Myocyte (in vitro differentiated cells): ENCODE measurements at regions not wholly inside any gene's neighbourhood (a gene's known extent, or its start where the extent isn't known, plus 50 kb on each side); places are given as distances from the start of the nearest gene placed in this dataset.
A peak's percentile ranks its signal among the peaks of the same experiment; 100 is the strongest.

Source experiments
- DNase-seq: peaks from one replicate; pipeline ENCODE4 v3.0.0-alpha.2; 2012; ENCODE audit warnings: low read depth

DNA sequence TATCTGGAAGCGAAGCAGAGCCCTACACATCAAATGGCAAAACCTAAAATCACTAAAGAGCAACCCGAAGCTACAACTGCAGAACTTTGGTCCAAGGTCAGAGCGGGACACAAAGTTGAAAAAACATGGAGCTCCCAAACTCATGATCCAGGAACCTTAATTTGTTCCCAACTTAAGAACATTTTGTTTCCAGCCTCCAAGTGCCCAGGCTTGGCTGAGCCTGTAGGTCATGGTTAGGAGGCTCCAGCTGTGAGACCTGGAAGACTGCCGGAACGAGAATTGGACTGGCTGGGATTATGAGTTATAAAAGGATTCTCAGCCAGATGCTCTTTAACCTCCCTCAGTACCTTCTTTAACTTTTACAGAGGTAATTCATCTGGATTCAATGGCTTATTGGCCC, 349.1 kb upstream of the DDX53 start:
- no peak for DNase-seq

GRCh38 chrX:22652596-22652995, 347.2 kb upstream of the DDX53 start:
- DNase-seq: peak; percentile 34

GRCh38 chrX:22660756-22661155, 339.0 kb upstream of the DDX53 start:
- DNase-seq: no peak

DNA sequence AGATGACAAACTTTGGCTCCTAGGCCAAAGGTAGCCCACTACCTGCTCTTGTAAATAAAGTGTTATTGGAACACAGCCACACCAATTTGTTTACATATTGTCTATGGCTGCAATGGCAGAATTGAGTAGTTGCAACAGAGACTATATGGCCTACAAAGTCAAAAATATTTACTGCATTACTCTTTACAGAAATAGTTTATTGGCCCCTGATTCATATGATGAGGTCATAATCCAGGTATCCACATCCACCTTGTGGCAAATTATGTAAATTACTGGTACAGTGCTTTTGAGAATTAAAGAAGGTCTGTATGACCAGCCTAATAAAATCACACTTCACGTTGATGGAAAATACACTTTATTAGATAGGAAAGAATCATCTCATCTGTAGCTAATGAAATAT, 337.0 kb upstream of the DDX53 start:
- no peak for DNase-seq

- no peak for DNase-seq
Measured at GRCh38 chrX:22664826-22665225, 334.9 kb upstream of the DDX53 start.

- no peak for DNase-seq
Measured at GRCh38 chrX:22665818-22666217, 333.9 kb upstream of the DDX53 start.

DNA sequence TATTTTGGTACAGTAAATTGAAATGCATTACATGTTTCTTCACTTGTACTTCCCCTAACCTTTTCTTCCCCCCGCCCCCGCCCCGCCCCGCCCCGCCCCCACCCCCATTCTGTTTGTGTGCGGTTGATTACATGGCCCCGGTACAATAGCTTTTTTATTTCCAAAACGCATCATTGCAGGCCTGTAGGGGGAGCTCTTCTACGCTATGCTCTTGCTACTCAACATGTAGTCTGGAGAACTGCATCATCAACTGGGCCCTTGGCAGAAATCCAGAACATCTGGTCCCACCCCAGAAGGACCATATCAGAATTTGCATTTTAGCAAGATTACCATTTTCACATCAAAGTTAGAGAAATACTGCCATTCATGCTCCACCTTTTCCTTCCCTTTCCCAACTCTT, 333.3 kb upstream of the DDX53 start:
- DNase-seq: no peak

- peak; percentile 11 for DNase-seq
Measured at GRCh38 chrX:22674932-22675331, 324.8 kb upstream of the DDX53 start.

DNA sequence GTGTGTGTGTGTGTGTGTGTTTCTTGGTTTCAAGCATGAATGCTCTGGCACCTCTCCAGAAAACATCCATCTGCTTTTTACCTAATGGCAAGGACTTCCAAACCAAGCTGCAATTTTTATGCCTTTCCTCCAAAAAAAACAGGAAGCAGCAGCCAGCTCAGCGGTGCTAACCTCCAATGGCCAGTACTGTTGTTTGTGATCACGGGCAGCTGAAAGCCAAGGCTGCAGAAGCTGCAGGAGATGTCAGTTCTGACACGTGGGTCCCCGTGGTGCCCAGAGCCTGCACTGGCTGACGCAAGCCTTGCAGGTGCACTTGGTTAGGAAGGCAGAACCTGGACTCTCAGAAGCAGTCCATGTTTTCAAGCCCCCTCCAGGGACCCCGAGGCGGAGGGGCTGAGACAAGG, 313.6 kb upstream of the DDX53 start:
- DNase-seq: peak; percentile 40

DNA sequence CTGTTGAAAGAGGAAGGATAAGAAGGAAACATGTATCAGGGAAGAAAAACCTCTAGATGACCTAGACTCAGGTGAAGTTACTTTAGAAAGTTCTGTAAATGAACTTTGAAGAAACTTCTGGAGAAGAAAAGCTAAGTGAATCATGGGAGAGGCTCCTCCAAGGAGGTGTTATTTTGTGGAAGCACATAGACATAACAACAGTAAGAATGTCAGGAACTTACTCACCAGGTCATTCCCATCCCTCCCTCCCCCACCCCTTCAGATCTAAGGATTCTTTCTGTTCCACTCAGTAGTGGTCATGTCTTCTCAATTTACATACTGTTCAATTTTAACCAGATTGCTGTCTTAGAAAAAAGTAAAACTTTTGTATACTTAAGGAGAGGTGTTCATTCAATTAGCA, 310.5 kb upstream of the DDX53 start:
- no peak for DNase-seq

- DNase-seq: no peak
Measured at GRCh38 chrX:22690116-22690515, 309.6 kb upstream of the DDX53 start.

DNA sequence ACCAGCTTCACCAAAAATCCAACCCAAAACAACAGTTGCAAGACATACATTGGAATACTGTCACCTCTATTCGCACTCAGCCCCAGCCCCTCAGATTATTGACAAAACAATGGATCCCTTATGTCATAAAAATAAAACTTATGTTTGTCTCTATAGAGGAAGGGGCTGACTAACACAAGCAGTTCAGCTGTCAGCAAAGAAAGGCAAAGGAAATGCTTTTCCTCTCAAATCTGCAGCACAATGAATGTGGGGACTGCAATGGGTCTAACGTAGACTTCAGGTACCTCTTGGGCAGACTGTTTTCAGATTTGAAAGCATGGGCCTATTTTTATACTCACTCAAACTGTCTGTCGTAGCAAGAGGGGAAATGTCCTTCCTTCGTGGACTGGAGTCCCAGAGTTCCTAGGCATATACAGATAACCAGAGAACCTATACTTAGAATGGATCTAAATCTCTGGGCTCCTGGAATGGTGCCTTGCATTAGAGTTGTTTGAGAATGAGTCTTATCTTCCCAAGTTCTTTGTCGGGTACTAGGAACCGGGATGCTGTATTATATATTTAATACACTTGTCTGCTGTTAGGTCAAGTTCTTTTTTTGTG, 307.7 kb upstream of the DDX53 start:
- no peak for DNase-seq

- DNase-seq: no peak
Measured at GRCh38 chrX:22698151-22698550, 301.6 kb upstream of the DDX53 start.

DNA sequence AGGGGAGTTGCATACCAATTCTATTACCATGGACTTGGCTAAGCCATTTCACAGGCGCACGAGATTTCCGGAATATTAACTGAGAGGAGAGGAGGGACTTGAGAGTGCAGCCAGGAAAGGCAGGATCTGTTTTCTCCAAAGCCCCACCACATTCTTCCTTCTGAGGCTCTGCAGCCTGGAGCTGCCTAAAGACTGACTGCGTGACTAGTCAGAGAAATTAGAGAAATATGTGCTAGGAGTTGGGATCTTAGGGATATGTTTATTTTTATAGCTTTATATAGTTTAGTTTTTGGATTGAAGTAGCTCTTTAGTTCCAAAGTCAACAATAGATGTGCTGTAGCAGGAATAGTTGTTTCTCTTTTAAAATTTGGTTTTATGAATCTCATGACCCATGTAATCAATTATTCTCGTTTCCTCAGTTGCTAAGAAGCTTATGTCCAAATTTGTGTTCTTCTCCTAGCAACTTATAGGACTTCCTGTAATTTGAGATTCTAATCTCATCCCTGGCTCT, 300.1 kb upstream of the DDX53 start:
- DNase-seq: peak; percentile 12

DNA sequence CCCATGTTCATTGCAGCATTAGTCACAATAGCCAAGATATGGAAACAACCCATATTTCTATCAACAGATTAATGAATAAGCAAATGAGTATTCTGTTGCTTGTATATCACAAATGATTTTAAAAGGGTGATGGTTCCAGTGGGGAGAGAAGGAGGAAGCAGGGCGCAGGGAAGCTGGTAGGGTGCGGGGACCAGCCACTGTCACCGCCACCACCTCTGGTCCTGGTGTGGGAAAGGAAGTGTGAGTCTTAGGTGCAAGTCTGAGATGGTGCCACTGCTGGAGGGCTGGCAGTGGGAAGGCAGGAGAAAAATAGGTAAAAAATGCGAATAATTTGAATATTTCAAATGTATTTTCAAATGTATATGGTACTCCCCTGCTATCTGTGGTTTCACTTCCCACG, 286.8 kb upstream of the DDX53 start:
- DNase-seq: no peak

- no peak for DNase-seq
Measured at GRCh38 chrX:22730542-22730941, 269.2 kb upstream of the DDX53 start.

- no peak for DNase-seq
Measured at GRCh38 chrX:22737541-22737940, 262.2 kb upstream of the DDX53 start.

DNA sequence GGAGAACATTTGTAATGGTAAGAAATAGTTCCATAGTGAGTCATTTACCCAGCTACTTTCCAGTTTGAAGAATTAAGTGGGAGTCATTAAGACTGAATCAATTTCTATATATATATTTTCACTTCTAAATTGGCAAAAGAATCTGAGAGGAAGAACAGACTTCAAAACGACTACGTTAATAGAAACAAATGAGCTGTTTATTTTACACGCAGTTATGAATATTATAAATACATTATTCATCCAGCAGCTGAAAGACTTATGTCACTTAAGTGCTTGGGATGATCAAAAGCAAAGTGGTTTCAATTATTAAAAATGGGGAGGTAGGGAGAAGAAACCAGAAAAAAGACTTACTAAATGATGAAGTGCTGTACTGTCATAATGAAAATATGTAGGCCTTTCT, 260.5 kb upstream of the DDX53 start:
- DNase-seq: no peak

GRCh38 chrX:22740836-22741235, 258.9 kb upstream of the DDX53 start:
- DNase-seq: no peak

DNA sequence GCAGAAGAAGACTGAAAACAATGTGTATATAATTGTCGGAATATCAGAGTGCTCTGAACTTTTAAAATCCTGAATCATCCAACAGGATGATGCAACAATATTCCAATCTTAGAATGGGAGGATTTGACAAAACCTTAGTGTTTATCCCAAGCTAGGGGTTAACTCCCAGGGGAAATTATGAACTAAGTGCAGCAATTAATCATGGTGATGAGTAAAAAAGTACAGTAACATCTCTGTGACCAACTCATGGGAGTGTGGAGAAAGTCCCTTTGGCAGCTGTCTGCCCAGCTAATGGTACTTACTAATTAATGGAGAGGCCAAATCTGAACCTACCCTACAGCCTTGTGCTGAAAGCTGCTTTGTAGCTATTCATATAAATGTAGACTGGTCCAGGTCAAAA, 257.6 kb upstream of the DDX53 start:
- DNase-seq: peak; percentile 19

GRCh38 chrX:22746081-22746480, 253.7 kb upstream of the DDX53 start:
- peak; percentile 22 for DNase-seq

GRCh38 chrX:22748093-22748999, 251.4 kb upstream of the DDX53 start:
- peak; percentile 58 for DNase-seq
